ENCODE measurements at regions not wholly inside any gene's neighbourhood (a gene's known extent, or its start where the extent isn't known, plus 50 kb on each side); places are given as distances from the start of the nearest gene placed in this dataset.

GRCh38 chr7:69448071-69448470 lies 150.2 kb upstream of the AUTS2 start:
- Histone ChIP-seq H3K9me2 (replicated peaks; ENCODE audit: low read length) (no peaks in the 10 kb centered on the region), H4K20me1 (ENCODE audit: low read length) (no peaks in the 10 kb centered on the region), H3F3A (ENCODE audit: low read length, unreplicated experiment) (no peaks in the 10 kb centered on the region), H3K9ac (ENCODE audit: low read length) (no peak overlapping the region), H3K4me3 (ENCODE audit: low read length) (no peak overlapping the region), H3K4me2 (ENCODE audit: low read length) (no peak overlapping the region), H3K36me3 (ENCODE audit: low read depth, low read length) (no peaks in the 10 kb centered on the region), H3K27ac (ENCODE audit: low read length) (no peak overlapping the region), H3K9me3 (ENCODE audit: low read length) (no peaks in the 10 kb centered on the region), H3K4me1 (ENCODE audit: insufficient read depth, low read length) (no peaks in the 10 kb centered on the region), H3K27me3 (ENCODE audit: low read length) (no peaks in the 10 kb centered on the region), H3K79me2 (ENCODE audit: low read length) (no peaks in the 10 kb centered on the region), H2AFZ (ENCODE audit: low read length) (no peak overlapping the region)
- CTCF ChIA-PET: no interaction called here
- TF ChIP-seq CTCF (conservative IDR thresholded peaks at IDR 0.05; ENCODE audit: low read depth, low read length) (no peak), EZH2 (IDR thresholded peaks at IDR 0.05; ENCODE audit: low read length, unreplicated experiment) (no peak), EZH2phosphoT487 (IDR thresholded peaks at IDR 0.05; ENCODE audit: borderline replicate concordance, low read length) (no peak)
- no peak for DNase-seq
- no TSS peak for BruUV-seq (replicated peaks)
- intact Hi-C loops (cut with micrococcal nuclease): no loop called here
- POLR2A ChIA-PET (ENCODE audit: unreplicated experiment): no interaction called here
- no peak for ATAC-seq

GRCh38 chr7:69450456-69450855 lies 147.8 kb upstream of the AUTS2 start:
- TF ChIP-seq EZH2 (IDR thresholded peaks at IDR 0.05; ENCODE audit: low read length, unreplicated experiment) (no peak), EZH2phosphoT487 (IDR thresholded peaks at IDR 0.05; ENCODE audit: borderline replicate concordance, low read length) (no peak), CTCF (conservative IDR thresholded peaks at IDR 0.05; ENCODE audit: low read depth, low read length) (no peak)
- no peaks in the 10 kb centered on the region for H4K20me1 ChIP-seq (ENCODE audit: low read length)
- no peaks in the 10 kb centered on the region for H3K79me2 ChIP-seq (ENCODE audit: low read length)
- H3K27ac ChIP-seq (ENCODE audit: low read length): no peak overlapping the region
- no peak overlapping the region for H2AFZ ChIP-seq (ENCODE audit: low read length)
- no TSS peak for BruUV-seq (replicated peaks)
- no peak overlapping the region for H3K9ac ChIP-seq (ENCODE audit: low read length)
- H3K36me3 ChIP-seq (ENCODE audit: low read depth, low read length): no peaks in the 10 kb centered on the region
- no peak for ATAC-seq
- no peaks in the 10 kb centered on the region for H3K9me2 ChIP-seq (replicated peaks; ENCODE audit: low read length)
- H3K4me3 ChIP-seq (ENCODE audit: low read length): no peak overlapping the region
- H3K4me2 ChIP-seq (ENCODE audit: low read length): no peak overlapping the region
- no peaks in the 10 kb centered on the region for H3K4me1 ChIP-seq (ENCODE audit: insufficient read depth, low read length)
- no peaks in the 10 kb centered on the region for H3K9me3 ChIP-seq (ENCODE audit: low read length)
- no peaks in the 10 kb centered on the region for H3F3A ChIP-seq (ENCODE audit: low read length, unreplicated experiment)
- no peaks in the 10 kb centered on the region for H3K27me3 ChIP-seq (ENCODE audit: low read length)
- no peak for DNase-seq
- ChIA-PET POLR2A (ENCODE audit: unreplicated experiment) (no interaction called here), CTCF (no interaction called here)
- intact Hi-C loops (cut with micrococcal nuclease): no loop called here

- TF ChIP-seq EZH2 (IDR thresholded peaks at IDR 0.05; ENCODE audit: low read length, unreplicated experiment) (no peak), EZH2phosphoT487 (IDR thresholded peaks at IDR 0.05; ENCODE audit: borderline replicate concordance, low read length) (no peak), CTCF (conservative IDR thresholded peaks at IDR 0.05; ENCODE audit: low read depth, low read length) (no peak)
- Histone ChIP-seq H3K9me3 (ENCODE audit: low read length) (no peaks in the 10 kb centered on the region), H3K4me2 (ENCODE audit: low read length) (no peak overlapping the region), H3K27ac (ENCODE audit: low read length) (no peak overlapping the region), H3K4me1 (ENCODE audit: insufficient read depth, low read length) (no peaks in the 10 kb centered on the region), H3K9me2 (replicated peaks; ENCODE audit: low read length) (no peaks in the 10 kb centered on the region), H3K4me3 (ENCODE audit: low read length) (no peak overlapping the region), H3K36me3 (ENCODE audit: low read depth, low read length) (no peaks in the 10 kb centered on the region), H3K79me2 (ENCODE audit: low read length) (no peaks in the 10 kb centered on the region), H3F3A (ENCODE audit: low read length, unreplicated experiment) (no peaks in the 10 kb centered on the region), H4K20me1 (ENCODE audit: low read length) (no peaks in the 10 kb centered on the region), H3K27me3 (ENCODE audit: low read length) (no peaks in the 10 kb centered on the region), H3K9ac (ENCODE audit: low read length) (no peak overlapping the region), H2AFZ (ENCODE audit: low read length) (no peak overlapping the region)
- DNase-seq: no peak
- ATAC-seq: no peak
- intact Hi-C loops (cut with micrococcal nuclease): no loop called here
- no TSS peak for BruUV-seq (replicated peaks)
- ChIA-PET POLR2A (ENCODE audit: unreplicated experiment) (no interaction called here), CTCF (no interaction called here)
These were observed 146.6 kb upstream of the AUTS2 start for GRCh38 chr7:69451715-69452114.
